DND-41 (cell line): ENCODE measurements at regions not wholly inside any gene's neighbourhood (a gene's known extent, or its start where the extent isn't known, plus 50 kb on each side); places are given as distances from the start of the nearest gene placed in this dataset.

Experiments
- ATAC-seq: fragments of 200-7000 bp; cut with Tn5 transposase; 3 replicates; pipeline ENCODE4 v1.9.1; 2021; ENCODE audit warnings: low read depth; ENCODE audit not compliant: insufficient read depth
- DNase-seq: peaks from one replicate; pipeline ENCODE4 v3.0.0-alpha.2; 2020
- H2AFZ ChIP-seq: 2 replicates; pipeline ENCODE4 v1.6.0; 2012; ENCODE audit warnings: low read depth, low read length
- H3K27ac ChIP-seq: 2 replicates; pipeline ENCODE4 v1.5.1; 2012; ENCODE audit warnings: low read length, inconsistent platforms
- H3K27me3 ChIP-seq: fragments of 200-600 bp; sonication (generic); 2 replicates; pipeline ENCODE4 v1.6.0; 2012; ENCODE audit warnings: low read length, mild to moderate bottlenecking, inconsistent platforms; ENCODE audit not compliant: insufficient read depth, poor library complexity
- H3K36me3 ChIP-seq: 2 replicates; pipeline ENCODE4 v1.5.1; 2012; ENCODE audit warnings: low read length, inconsistent platforms; ENCODE audit not compliant: insufficient read depth
- H3K4me1 ChIP-seq: 2 replicates; pipeline ENCODE4 v1.5.1; 2012; ENCODE audit warnings: mild to moderate bottlenecking, low read length; ENCODE audit not compliant: insufficient read depth
- H3K4me2 ChIP-seq: 2 replicates; pipeline ENCODE4 v1.6.0; 2012; ENCODE audit warnings: mild to moderate bottlenecking, moderate library complexity, low read length, inconsistent platforms; ENCODE audit not compliant: insufficient read depth
- H3K4me3 ChIP-seq, 2 experiments: fragments of 200-600 bp in 1 of 2; shearing (Covaris generic) in 1 of 2; 2 replicates each; pipeline ENCODE4 v1.5.1; 2012 to 2016; ENCODE audit warnings: inconsistent platforms in 2 of 2, low read length in 2 of 2, mild to moderate bottlenecking in 2 of 2, low read depth in 1 of 2, moderate library complexity in 1 of 2
- H3K79me2 ChIP-seq: 2 replicates; pipeline ENCODE4 v1.6.0; 2012; ENCODE audit warnings: low read length, inconsistent platforms; ENCODE audit not compliant: insufficient read depth
- H3K9ac ChIP-seq: 2 replicates; pipeline ENCODE4 v1.6.0; 2012; ENCODE audit warnings: low read depth, mild to moderate bottlenecking, inconsistent platforms, low read length, moderate library complexity
- H3K9me3 ChIP-seq: 2 replicates; pipeline ENCODE4 v1.5.1; 2012; ENCODE audit warnings: low read length, moderate library complexity, mild to moderate bottlenecking, inconsistent platforms; ENCODE audit not compliant: insufficient read depth, severe bottlenecking
- H4K20me1 ChIP-seq: 2 replicates; pipeline ENCODE4 v1.6.0; 2012; ENCODE audit warnings: low read length; ENCODE audit not compliant: insufficient read depth
- CTCF ChIP-seq: IDR thresholded peaks from 2 replicates; pipeline ENCODE4 v1.5.1; 2012; ENCODE audit warnings: borderline replicate concordance, low read length, moderate library complexity, mild to moderate bottlenecking; ENCODE audit not compliant: poor library complexity, severe bottlenecking; ENCODE audit errors: extremely low read depth
- EZH2 ChIP-seq: IDR thresholded peaks from 3 replicates; pipeline ENCODE4 v1.6.1; 2012; ENCODE audit warnings: borderline replicate concordance, low read depth, mild to moderate bottlenecking, moderate library complexity, low read length, inconsistent platforms; ENCODE audit not compliant: severe bottlenecking

GRCh38 chr4:123517176-123517575, 120.6 kb downstream of the SPRY1 start:
- Histone ChIP-seq H3K9me3 (no peaks in the 10 kb centered on the region), H3K36me3 (no peaks in the 10 kb centered on the region), H3K27ac (no peak overlapping the region), H3K9ac (no peak overlapping the region), H3K4me1 (no peaks in the 10 kb centered on the region), H2AFZ (no peak overlapping the region), H3K27me3 (no peaks in the 10 kb centered on the region), H3K4me3 (no peak overlapping the region), H3K79me2 (no peaks in the 10 kb centered on the region), H4K20me1 (no peaks in the 10 kb centered on the region), H3K4me2 (no peak overlapping the region)
- DNase-seq (no peak), ATAC-seq (no peak)
- TF ChIP-seq CTCF (no peak), EZH2 (no peak)

- Histone ChIP-seq H3K9ac (no peak overlapping the region), H3K9me3 (no peaks in the 10 kb centered on the region), H3K36me3 (no peaks in the 10 kb centered on the region), H3K4me1 (no peaks in the 10 kb centered on the region), H3K4me3 (no peak overlapping the region), H3K27me3 (no peaks in the 10 kb centered on the region), H3K79me2 (no peaks in the 10 kb centered on the region), H3K27ac (no peak overlapping the region), H3K4me2 (no peak overlapping the region), H2AFZ (no peak overlapping the region), H4K20me1 (no peaks in the 10 kb centered on the region)
- TF ChIP-seq EZH2 (no peak), CTCF (no peak)
- no peak for ATAC-seq
- no peak for DNase-seq
Observed at GRCh38 chr4:123517971-123518370, 121.4 kb downstream of the SPRY1 start.

- no peaks in the 10 kb centered on the region for H3K9me3 ChIP-seq
- ATAC-seq (no peak), DNase-seq (no peak)
- no peaks in the 10 kb centered on the region for H3K4me1 ChIP-seq
- H3K9ac ChIP-seq: no peak overlapping the region
- H4K20me1 ChIP-seq: no peaks in the 10 kb centered on the region
- H3K36me3 ChIP-seq: no peaks in the 10 kb centered on the region
- no peak overlapping the region for H3K27ac ChIP-seq
- H2AFZ ChIP-seq: no peak overlapping the region
- H3K4me2 ChIP-seq: no peak overlapping the region
- no peak overlapping the region for H3K4me3 ChIP-seq
- no peaks in the 10 kb centered on the region for H3K27me3 ChIP-seq
- no peaks in the 10 kb centered on the region for H3K79me2 ChIP-seq
- TF ChIP-seq EZH2: no peak
- no peak for TF ChIP-seq CTCF
Observed at GRCh38 chr4:123520325-123520724, 123.7 kb downstream of the SPRY1 start.

GRCh38 chr4:123522081-123522480, 125.5 kb downstream of the SPRY1 start:
- Histone ChIP-seq H2AFZ (no peak overlapping the region), H3K9me3 (no peaks in the 10 kb centered on the region), H3K79me2 (no peaks in the 10 kb centered on the region), H3K27me3 (no peaks in the 10 kb centered on the region), H3K4me1 (no peaks in the 10 kb centered on the region), H3K9ac (no peak overlapping the region), H3K4me3 (no peak overlapping the region), H3K27ac (no peak overlapping the region), H4K20me1 (no peaks in the 10 kb centered on the region), H3K36me3 (no peaks in the 10 kb centered on the region), H3K4me2 (no peak overlapping the region)
- no peak for TF ChIP-seq EZH2
- TF ChIP-seq CTCF: no peak
- DNase-seq: no peak
- ATAC-seq: no peak
